GM12873 (cell line): ENCODE measurements at regions not wholly inside any gene's neighbourhood (a gene's known extent, or its start where the extent isn't known, plus 50 kb on each side); places are given as distances from the start of the nearest gene placed in this dataset.

Experiments
- TF ChIP-seq, protein P1 (sequence below): IDR thresholded peaks from 2 replicates; pipeline ENCODE4 v1.5.1; 2012; ENCODE audit warnings: low read depth, mild to moderate bottlenecking, moderate library complexity, low read length, control low read depth; ENCODE audit not compliant: insufficient read depth; ENCODE audit errors: missing control alignments

GRCh38 chr4:20487852-20488251 lies 212.4 kb upstream of the PACRGL start:
- TF ChIP-seq, protein P1, sequence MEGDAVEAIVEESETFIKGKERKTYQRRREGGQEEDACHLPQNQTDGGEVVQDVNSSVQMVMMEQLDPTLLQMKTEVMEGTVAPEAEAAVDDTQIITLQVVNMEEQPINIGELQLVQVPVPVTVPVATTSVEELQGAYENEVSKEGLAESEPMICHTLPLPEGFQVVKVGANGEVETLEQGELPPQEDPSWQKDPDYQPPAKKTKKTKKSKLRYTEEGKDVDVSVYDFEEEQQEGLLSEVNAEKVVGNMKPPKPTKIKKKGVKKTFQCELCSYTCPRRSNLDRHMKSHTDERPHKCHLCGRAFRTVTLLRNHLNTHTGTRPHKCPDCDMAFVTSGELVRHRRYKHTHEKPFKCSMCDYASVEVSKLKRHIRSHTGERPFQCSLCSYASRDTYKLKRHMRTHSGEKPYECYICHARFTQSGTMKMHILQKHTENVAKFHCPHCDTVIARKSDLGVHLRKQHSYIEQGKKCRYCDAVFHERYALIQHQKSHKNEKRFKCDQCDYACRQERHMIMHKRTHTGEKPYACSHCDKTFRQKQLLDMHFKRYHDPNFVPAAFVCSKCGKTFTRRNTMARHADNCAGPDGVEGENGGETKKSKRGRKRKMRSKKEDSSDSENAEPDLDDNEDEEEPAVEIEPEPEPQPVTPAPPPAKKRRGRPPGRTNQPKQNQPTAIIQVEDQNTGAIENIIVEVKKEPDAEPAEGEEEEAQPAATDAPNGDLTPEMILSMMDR = no peak

DNA sequence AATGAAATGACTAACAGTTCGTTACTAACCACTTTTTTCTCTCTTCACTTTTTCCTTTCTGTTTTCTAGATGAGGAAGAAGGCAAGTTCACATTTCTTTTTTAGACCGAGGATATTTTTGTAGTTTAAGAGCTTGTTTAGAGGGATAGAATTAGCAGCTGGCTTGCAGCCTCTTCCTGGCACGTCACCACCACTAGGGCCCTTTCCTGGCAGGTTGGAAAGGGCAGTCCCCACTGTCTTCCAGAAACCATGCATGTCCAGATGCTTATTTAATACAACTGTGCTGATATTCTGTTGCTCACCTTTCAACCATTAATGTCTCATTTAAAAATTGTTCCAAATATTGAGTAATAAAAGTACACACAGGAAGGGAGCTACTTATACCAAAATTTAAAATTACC lies 209.5 kb upstream of the PACRGL start:
- TF ChIP-seq, protein P1 = no peak

- TF ChIP-seq, protein P1 = no peak
Observed at GRCh38 chr4:20493761-20494353, 206.4 kb upstream of the PACRGL start.

DNA sequence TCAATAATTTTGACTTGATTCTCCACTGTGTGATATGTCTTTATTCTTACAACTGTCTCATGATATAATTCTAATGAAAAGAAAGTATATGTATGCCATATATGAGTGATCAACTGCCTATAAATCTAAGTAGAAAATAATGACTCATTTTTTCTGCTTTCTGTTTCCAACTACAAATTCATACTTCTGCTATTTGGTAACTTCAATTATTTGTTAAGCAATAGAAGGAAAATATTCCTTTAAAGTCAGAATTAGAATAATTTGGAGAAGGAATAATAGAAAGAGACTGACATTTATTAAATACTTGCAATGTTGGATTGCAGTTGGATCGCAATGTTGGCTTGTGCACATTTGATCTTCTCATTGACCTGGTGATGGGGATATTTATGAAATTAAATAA lies 204.2 kb upstream of the PACRGL start:
- TF ChIP-seq, protein P1 = no peak

DNA sequence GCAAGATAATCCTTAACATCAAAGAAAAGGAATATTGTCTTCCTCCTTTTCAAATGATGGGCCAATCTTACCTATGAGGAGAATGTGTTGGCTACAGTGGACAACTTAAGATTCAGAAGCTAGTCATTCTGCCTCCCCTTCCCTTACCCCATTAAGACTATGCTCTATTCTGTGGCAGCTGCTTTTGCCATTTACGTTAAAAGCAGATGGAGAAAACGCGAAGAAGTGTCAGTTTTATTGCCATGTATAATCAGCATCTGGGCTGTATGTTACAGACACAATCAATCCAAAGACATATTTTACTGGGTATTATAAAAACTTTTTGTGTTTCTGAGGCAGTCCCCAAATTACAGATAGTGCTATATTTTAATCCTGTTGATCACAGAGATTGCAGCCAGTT lies 196.1 kb upstream of the PACRGL start:
- TF ChIP-seq, protein P1 = no peak

DNA sequence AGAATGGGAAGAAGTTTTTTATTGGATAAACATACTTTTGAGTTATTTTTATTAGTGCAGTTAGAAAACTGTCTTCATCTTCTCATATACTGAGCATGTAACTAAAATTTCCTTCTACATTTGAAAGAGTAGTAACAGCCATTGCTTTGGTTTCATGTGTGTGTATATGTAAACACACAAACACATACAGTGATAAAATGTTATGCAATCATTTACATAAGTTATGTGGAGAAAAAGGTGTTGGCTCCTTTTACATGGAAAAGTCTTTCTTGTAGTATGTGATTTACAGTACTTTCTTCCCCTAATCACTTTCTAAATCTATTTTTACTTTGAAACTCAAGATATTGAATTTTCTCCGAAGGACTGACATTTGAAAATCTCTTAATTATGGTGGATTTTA lies 194.3 kb upstream of the PACRGL start:
- TF ChIP-seq, protein P1 = no peak

DNA sequence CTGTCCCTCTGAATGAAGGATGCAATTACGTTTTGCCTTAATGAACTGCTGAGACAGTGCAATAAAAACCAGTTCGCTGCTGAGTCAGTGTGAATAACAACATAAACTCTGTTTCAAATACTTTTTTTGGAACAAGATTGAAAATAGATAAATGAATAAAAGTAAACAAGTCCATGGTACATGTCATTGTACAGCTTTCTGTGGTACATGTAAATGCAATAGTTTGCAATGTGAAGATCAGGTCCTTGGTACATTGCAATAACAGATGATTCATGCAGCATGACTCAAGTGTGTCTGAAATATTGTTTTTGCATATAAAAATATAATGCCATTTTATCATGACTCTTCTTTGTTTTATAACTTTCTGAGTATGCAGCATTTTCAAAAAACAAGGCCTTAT lies 193.4 kb upstream of the PACRGL start:
- TF ChIP-seq, protein P1 = no peak
